GM21360 (cell line): ENCODE measurements at regions not wholly inside any gene's neighbourhood (a gene's known extent, or its start where the extent isn't known, plus 50 kb on each side); places are given as distances from the start of the nearest gene placed in this dataset.

Source experiments
- ATAC-seq: cut with Tn5 transposase; IDR thresholded peaks from one replicate; pipeline ENCODE4 v1.9.1; 2021; ENCODE audit warnings: mild to moderate bottlenecking, moderate library complexity; ENCODE audit not compliant: unreplicated experiment

DNA sequence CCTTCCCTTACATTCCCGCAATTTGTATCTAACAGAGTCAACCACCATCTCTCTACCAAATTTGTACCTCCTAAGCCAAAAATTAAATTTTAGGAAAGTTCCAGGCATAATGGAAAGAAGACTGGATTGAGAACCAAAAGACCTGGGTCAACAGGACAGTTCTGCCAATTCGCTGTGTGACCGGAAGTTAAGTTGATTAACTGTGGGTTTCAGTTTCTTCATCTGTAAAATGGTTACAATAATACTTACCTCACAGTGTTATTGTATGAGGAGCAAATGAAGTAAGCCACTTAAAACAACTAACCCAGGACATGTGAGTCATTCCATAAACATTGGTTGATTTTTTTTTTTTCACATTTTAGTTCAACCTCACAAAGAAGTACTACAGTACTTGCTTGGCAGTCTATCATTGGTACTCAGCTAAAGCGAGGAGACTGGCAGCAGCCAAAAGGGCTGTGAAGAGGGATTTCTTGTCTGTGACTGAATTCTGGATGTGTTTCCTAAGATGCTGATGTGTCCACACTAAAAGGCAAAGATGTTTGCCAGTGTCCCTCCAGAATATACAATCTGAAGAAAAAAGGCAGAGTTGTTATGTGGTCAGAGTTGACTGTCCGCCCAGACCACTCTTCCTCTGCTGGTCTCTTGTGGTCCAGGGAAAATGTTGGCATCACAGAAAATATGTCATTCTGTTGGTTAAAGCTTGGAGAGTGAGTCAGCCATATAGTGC lies 198.6 kb downstream of the TLE1 start:
- no peak for ATAC-seq

GRCh38 chr9:81489046-81489445 lies 200.3 kb downstream of the TLE1 start:
- no peak for ATAC-seq

GRCh38 chr9:81480828-81481604 lies 208.3 kb downstream of the TLE1 start:
- no peak for ATAC-seq

DNA sequence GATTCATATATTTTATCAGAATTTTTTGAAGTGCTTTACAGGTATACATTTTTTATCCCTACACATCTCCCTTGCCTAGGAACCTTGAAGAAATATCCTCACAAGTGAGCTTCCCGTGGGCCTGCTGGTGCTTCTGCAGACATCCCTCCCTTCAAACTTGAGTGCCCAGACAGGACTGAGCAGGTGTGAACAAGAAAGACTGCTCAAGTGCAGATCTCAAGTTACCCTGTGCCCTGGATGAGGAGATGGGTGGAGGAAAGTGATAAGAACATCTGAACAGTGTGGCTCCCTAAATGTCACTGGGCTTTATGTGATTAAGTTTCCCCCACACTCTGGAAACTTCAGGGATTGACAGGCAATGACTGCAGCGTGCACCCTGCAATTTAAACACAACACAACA lies 209.8 kb downstream of the TLE1 start:
- ATAC-seq: no peak

DNA sequence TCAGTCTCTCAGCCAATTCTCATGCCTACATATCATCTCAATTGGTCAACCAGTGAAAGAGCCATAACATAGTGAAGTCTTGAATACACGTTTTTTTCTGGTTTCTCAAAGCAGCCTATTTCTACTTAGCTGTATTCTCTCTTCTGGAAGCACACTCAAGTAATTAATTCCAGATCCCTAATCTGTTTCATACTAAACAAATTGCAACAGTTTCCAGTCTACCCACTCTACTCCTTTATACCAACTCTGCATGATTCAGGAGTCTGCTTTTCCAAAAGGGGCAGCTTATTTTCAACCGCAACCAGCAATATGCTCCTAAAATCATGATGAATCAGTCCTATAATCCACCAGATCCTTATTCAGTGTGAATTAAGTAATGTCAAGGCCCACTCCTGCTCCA lies 211.7 kb downstream of the TLE1 start:
- no peak for ATAC-seq

- ATAC-seq: no peak
Measured at GRCh38 chr9:81476813-81477490, 212.4 kb downstream of the TLE1 start.

- ATAC-seq: no peak
Measured at GRCh38 chr9:81474792-81475191, 214.6 kb downstream of the TLE1 start.

DNA sequence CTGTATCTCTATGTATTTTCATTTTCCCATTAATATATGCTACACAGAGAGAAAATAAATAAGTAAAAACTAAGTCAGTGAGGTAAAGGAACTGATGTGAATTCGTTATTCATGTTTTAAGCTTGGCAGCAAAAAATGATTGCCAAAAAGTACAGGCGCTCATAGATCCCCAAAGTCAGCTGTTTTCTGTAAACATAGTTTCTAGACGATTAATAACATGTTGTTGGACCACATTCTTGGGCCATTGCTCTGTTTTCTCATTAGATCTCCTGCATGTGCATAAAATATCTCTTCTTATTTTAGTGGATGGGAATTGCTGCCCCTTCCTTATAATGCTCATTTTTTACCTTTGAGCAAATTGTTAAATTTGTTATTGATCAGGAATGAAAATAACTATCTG lies 215.2 kb downstream of the TLE1 start:
- ATAC-seq: no peak

DNA sequence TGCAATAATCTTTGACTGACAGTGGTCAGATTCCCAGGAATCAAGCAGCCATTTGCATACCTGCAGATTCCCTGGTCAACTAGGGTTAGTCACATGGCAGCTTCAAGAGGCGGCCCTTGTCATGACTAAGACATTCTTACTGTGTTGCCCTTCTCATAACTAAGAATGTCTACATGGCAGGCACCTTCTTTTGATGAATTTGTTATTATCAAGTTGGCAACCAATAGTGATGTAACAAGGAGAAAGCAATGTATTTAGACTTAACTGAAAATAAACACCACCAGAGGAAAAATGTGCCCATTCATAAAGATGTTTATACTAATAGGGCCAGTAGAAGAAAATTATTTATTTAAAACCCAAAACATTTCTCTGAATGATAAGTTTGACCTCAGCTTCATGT lies 215.6 kb downstream of the TLE1 start:
- ATAC-seq: no peak

DNA sequence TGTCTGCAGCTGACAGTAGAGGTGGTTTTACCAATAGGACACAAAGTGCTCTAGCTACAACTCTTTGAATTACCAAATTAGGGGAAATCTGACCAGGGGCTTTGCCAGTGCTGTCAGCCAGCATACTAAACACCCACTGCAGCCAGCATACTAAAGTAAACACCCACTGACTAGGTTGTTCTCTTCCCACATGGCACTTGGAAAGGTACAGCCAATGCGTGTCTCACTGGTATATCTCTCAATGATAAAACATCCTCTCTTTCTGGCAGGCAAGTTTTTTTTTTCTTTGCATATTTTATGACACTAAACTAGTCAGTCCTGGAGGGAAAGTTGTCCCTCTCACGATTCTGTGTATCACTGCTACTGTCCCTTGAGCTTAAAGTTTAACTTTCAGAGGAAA lies 216.1 kb downstream of the TLE1 start:
- no peak for ATAC-seq

- ATAC-seq: no peak
Measured at GRCh38 chr9:81472701-81473100, 216.6 kb downstream of the TLE1 start.

DNA sequence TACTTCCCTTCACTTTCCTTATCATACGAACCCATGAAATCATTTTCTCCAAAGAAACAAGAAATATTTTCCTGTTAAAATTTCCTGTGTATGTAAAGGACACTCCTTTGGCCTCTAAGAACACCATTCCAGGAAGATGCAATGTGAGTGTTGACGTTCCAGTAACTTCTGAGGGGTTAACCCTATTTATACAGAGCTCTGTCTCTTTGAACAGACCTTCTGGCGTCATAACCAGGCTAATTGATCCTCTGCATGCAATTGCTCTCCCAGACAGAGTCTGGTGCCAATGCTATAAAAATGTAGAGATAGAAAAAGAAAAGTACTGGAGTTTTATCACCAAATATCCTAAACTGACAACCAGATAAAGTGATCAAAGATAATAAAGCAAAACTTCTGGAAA lies 218.5 kb downstream of the TLE1 start:
- no peak for ATAC-seq

- no peak for ATAC-seq
Measured at GRCh38 chr9:81468084-81468595, 221.2 kb downstream of the TLE1 start.

- no peak for ATAC-seq
Measured at GRCh38 chr9:81466981-81467380, 222.4 kb downstream of the TLE1 start.

DNA sequence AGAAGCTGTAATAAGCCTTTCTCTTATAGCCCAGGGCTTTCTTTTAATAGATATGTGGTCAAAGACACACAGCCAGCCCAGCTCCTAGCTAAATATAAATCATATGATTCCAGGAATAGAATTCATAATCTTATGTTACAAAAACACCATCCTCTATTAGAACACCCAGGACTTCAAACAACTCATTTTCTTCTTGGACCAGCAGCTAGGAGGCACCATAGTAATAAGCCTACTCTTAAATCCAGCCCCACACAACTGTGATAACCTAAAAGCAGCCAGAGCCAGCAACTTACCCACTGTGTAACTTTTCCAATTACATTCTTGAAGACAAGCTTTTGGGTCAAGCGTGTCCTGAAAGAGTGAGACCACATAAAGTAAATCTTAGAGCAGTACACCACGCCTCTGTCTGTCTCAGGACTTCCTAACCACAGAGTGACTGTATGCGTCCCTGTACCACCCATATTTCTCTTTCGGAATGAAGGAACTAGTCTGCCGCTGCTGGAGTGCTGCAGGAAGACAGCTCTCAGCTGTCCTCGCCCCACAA lies 223.8 kb downstream of the TLE1 start:
- ATAC-seq: no peak

DNA sequence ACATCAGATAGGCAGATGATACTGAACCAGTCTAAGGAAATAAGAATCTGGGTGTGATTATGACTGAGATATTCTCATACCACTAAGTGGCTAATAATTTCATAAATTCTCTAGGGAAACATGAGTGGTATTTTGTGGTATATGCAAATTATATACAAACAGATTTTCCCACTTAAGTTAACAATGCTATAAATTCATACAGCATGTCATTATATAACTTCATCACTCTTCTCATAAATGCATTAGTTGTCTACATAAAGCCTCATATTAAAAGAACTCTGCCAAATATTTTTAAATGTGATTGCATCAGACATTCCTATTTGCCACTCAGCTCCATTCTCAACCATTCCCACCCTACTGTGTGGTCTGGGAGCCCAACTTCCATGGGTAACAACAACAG lies 226.5 kb downstream of the TLE1 start:
- no peak for ATAC-seq

- no peak for ATAC-seq
Measured at GRCh38 chr9:81461196-81461595, 228.2 kb downstream of the TLE1 start.

DNA sequence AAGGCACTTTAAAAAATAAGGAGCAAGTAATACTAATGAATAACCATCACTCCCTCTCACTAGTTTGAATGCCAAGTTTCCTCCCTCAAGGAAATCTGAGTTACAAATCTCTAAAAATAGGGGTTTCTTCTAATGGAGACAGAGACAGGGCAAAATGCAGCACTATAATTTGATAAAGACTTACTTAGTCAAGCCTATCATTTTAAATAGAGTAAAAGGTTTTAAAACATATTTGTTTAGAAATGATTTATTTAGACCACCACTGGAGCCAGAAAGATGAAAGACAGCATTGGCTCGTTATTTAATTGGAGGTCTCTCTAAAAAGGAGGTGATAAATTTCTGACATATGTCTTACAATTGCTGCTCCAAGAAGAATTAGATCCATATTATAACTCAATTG lies 228.7 kb downstream of the TLE1 start:
- ATAC-seq: no peak

DNA sequence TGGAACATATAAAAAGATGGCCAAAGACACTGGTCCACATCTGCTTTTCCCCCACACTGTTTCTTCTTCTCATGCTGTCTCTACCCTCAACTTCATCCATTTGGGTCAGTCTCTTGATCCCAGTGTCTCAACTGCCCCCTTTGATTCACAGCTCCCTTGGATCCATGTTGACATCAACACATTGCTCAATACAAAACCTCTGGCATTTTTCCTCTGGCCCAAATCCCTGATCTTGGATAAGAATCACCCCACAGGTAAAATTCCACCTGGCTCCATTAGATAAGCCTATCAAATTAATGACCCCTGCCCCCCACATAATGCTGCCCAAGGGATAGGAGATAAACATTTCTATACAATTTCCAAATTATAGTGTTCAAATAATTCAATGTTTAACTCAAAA lies 229.8 kb downstream of the TLE1 start:
- no peak for ATAC-seq

- no peak for ATAC-seq
Measured at GRCh38 chr9:81456431-81457006, 232.8 kb downstream of the TLE1 start.
